ENCODE measurements at regions not wholly inside any gene's neighbourhood (a gene's known extent, or its start where the extent isn't known, plus 50 kb on each side); places are given as distances from the start of the nearest gene placed in this dataset.

- Histone ChIP-seq H3K27ac (no peak overlapping the region), H3K4me3 (ENCODE audit: low read depth, low read length) (no peak overlapping the region), H3K27me3 (ENCODE audit: insufficient read depth, low read depth, severe bottlenecking) (no peaks in the 10 kb centered on the region), H3K36me3 (no peaks in the 10 kb centered on the region), H3K9me3 (ENCODE audit: severe bottlenecking) (no peaks in the 10 kb centered on the region)
- DNase-seq: no peak
- TF ChIP-seq CTCF (IDR thresholded peaks at IDR 0.05; ENCODE audit: low read depth, low read length): no peak
These were observed 819.3 kb upstream of the PCDH20 start for GRCh38 chr13:62234780-62235440.

GRCh38 chr13:62210951-62211350 is 795.3 kb upstream of the PCDH20 start:
- H3K4me3 ChIP-seq (ENCODE audit: low read depth, low read length): no peak overlapping the region
- H3K9me3 ChIP-seq (ENCODE audit: severe bottlenecking): no peaks in the 10 kb centered on the region
- no peak overlapping the region for H3K27ac ChIP-seq
- DNase-seq: no peak
- no peaks in the 10 kb centered on the region for H3K36me3 ChIP-seq
- TF ChIP-seq CTCF (IDR thresholded peaks at IDR 0.05; ENCODE audit: low read depth, low read length): no peak
- no peaks in the 10 kb centered on the region for H3K27me3 ChIP-seq (ENCODE audit: insufficient read depth, low read depth, severe bottlenecking)

- TF ChIP-seq CTCF (IDR thresholded peaks at IDR 0.05; ENCODE audit: low read depth, low read length): no peak
- Histone ChIP-seq H3K27me3 (ENCODE audit: insufficient read depth, low read depth, severe bottlenecking) (no peaks in the 10 kb centered on the region), H3K9me3 (ENCODE audit: severe bottlenecking) (no peaks in the 10 kb centered on the region), H3K27ac (no peak overlapping the region), H3K4me3 (ENCODE audit: low read depth, low read length) (no peak overlapping the region), H3K36me3 (no peaks in the 10 kb centered on the region)
- DNase-seq: no peak
These were observed 793.9 kb upstream of the PCDH20 start for GRCh38 chr13:62209529-62209928.

- H3K4me3 ChIP-seq (ENCODE audit: low read depth, low read length): no peak overlapping the region
- no peak for DNase-seq
- no peak overlapping the region for H3K27ac ChIP-seq
- H3K36me3 ChIP-seq: no peaks in the 10 kb centered on the region
- H3K27me3 ChIP-seq (ENCODE audit: insufficient read depth, low read depth, severe bottlenecking): no peaks in the 10 kb centered on the region
- TF ChIP-seq CTCF (IDR thresholded peaks at IDR 0.05; ENCODE audit: low read depth, low read length): no peak
- H3K9me3 ChIP-seq (ENCODE audit: severe bottlenecking): no peaks in the 10 kb centered on the region
These were observed 791.7 kb upstream of the PCDH20 start for GRCh38 chr13:62207388-62207787.

GRCh38 chr13:62206165-62206564 is 790.5 kb upstream of the PCDH20 start:
- Histone ChIP-seq H3K27ac (no peak overlapping the region), H3K4me3 (ENCODE audit: low read depth, low read length) (no peak overlapping the region), H3K27me3 (ENCODE audit: insufficient read depth, low read depth, severe bottlenecking) (no peaks in the 10 kb centered on the region), H3K9me3 (ENCODE audit: severe bottlenecking) (no peaks in the 10 kb centered on the region), H3K36me3 (no peaks in the 10 kb centered on the region)
- no peak for TF ChIP-seq CTCF (IDR thresholded peaks at IDR 0.05; ENCODE audit: low read depth, low read length)
- no peak for DNase-seq

- no peaks in the 10 kb centered on the region for H3K9me3 ChIP-seq (ENCODE audit: severe bottlenecking)
- H3K36me3 ChIP-seq: no peaks in the 10 kb centered on the region
- H3K4me3 ChIP-seq (ENCODE audit: low read depth, low read length): no peak overlapping the region
- H3K27me3 ChIP-seq (ENCODE audit: insufficient read depth, low read depth, severe bottlenecking): no peaks in the 10 kb centered on the region
- no peak overlapping the region for H3K27ac ChIP-seq
- no peak for DNase-seq
- TF ChIP-seq CTCF (IDR thresholded peaks at IDR 0.05; ENCODE audit: low read depth, low read length): no peak
These were observed 789.6 kb upstream of the PCDH20 start for GRCh38 chr13:62205273-62205672.
